SIG-M5 (cell line): ENCODE measurements at regions not wholly inside any gene's neighbourhood (a gene's known extent, or its start where the extent isn't known, plus 50 kb on each side); places are given as distances from the start of the nearest gene placed in this dataset.

Source experiments
- DNase-seq: peaks from one replicate; lab custom pipeline; 2025; lab: John Stamatoyannopoulos, UW

GRCh38 chr3:174651951-174652350 lies 207.2 kb upstream of the NAALADL2 start:
- no peak for DNase-seq

GRCh38 chr3:174659511-174659910 lies 199.6 kb upstream of the NAALADL2 start:
- no peak for DNase-seq

- no peak for DNase-seq
Measured at GRCh38 chr3:174662653-174663052, 196.5 kb upstream of the NAALADL2 start.

GRCh38 chr3:174667386-174667785 lies 191.7 kb upstream of the NAALADL2 start:
- DNase-seq: no peak

GRCh38 chr3:174675406-174675805 lies 183.7 kb upstream of the NAALADL2 start:
- no peak for DNase-seq

GRCh38 chr3:174681784-174682183 lies 177.3 kb upstream of the NAALADL2 start:
- DNase-seq: no peak

- DNase-seq: no peak
Measured at GRCh38 chr3:174685796-174686195, 173.3 kb upstream of the NAALADL2 start.

- no peak for DNase-seq
Measured at GRCh38 chr3:174697310-174697709, 161.8 kb upstream of the NAALADL2 start.

GRCh38 chr3:174700736-174701135 lies 158.4 kb upstream of the NAALADL2 start:
- no peak for DNase-seq

GRCh38 chr3:174710612-174711011 lies 148.5 kb upstream of the NAALADL2 start:
- DNase-seq: no peak

- DNase-seq: no peak
Measured at GRCh38 chr3:174715386-174715785, 143.7 kb upstream of the NAALADL2 start.

- no peak for DNase-seq
Measured at GRCh38 chr3:174716956-174717505, 142.1 kb upstream of the NAALADL2 start.

- no peak for DNase-seq
Measured at GRCh38 chr3:174720717-174721116, 138.4 kb upstream of the NAALADL2 start.

- no peak for DNase-seq
Measured at GRCh38 chr3:174725303-174725702, 133.8 kb upstream of the NAALADL2 start.

GRCh38 chr3:174737966-174738365 lies 121.2 kb upstream of the NAALADL2 start:
- no peak for DNase-seq

GRCh38 chr3:174749143-174749542 lies 110.0 kb upstream of the NAALADL2 start:
- no peak for DNase-seq

GRCh38 chr3:174755833-174756829 lies 103.0 kb upstream of the NAALADL2 start:
- no peak for DNase-seq

GRCh38 chr3:174758943-174759342 lies 100.2 kb upstream of the NAALADL2 start:
- DNase-seq: no peak

- no peak for DNase-seq
Measured at GRCh38 chr3:174767406-174767805, 91.7 kb upstream of the NAALADL2 start.

- no peak for DNase-seq
Measured at GRCh38 chr3:174767853-174768382, 91.2 kb upstream of the NAALADL2 start.

GRCh38 chr3:174769171-174769570 lies 90.0 kb upstream of the NAALADL2 start:
- DNase-seq: no peak

- no peak for DNase-seq
Measured at GRCh38 chr3:174775603-174776002, 83.5 kb upstream of the NAALADL2 start.

GRCh38 chr3:174776123-174776522 lies 83.0 kb upstream of the NAALADL2 start:
- DNase-seq: no peak
